ENCODE measurements at regions not wholly inside any gene's neighbourhood (a gene's known extent, or its start where the extent isn't known, plus 50 kb on each side); places are given as distances from the start of the nearest gene placed in this dataset.

DNA sequence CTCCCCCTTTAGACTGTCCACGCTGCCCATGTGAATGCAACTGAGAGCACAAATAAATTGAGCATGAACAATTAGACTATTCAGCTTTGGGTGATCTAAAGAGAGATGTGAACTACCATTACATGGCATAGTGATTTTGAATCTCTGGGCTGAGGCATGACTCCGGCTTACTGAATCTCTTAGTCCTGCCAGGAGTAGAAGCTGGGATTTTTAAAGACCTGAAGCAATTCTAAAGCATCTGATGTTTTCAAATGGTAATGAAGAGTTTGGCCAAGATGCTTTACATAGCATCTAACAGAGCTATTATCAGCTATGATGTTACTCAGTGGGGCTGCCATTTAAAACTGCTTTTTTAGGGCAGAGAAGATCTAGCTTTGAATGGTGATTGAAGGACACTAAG lies 1059.1 kb downstream of the SORCS3 start:
- DNase-seq = no peak

DNA sequence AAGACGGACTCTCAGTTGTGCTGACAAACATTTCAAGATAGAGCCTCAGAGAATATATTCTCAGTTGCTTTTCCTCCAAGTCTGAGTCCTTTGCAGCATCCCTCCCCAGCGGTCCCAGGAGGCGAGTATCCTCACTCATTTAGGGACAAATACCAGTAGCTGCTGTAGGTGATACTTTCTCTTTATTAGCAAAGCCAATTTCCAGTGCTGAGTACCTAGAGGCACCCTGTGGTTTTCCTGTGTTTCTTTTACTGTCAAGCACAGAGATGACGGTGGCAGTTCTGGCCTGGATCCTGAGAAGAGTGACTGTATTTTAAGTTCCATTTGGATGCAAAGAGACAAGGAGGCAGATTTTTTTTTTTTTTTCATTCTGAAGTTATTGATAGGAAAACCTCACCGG lies 1058.4 kb downstream of the SORCS3 start:
- no peak for DNase-seq

DNA sequence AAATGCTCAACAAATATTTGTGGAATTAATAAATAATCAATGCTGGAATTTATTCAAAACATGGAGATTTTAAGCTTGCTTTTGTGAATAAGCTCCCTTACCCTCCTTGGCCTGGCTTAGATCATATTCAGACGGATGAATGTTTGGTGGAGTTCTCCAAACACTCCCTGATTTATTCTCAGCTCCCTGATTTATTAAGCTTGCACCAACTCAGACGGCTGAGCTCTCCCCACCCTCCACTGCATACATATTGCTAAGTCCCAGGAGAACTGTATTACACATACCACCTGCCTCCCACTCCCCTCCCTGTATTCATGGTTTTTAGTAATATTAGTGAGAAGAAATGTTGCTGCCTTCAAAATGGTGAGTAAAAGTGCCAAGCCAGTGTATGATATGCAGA lies 1057.5 kb downstream of the SORCS3 start:
- DNase-seq = no peak

- no peak for DNase-seq
Observed at GRCh38 chr10:105697290-105697780, 1056.2 kb downstream of the SORCS3 start.

GRCh38 chr10:105691811-105692210 lies 1050.7 kb downstream of the SORCS3 start:
- no peak for DNase-seq

DNA sequence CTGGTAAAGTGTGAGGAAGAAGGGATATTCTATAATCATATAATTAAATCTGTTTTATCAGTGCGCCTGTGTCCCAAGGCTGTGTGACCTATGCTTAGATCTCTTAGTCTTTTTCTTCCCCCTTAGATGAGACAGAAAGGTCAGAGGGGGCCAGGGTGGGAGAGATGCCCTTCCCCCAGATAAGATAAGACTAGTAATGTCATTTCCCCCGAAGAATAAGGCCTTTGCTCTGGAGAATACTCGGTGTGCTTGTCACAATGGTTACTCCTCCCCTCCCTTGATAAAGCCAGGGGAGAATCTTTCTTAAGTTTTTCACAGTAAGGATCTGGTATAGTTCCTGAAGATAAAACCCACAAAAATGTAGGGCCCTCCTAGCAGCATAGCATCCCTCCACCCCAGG lies 1041.8 kb downstream of the SORCS3 start:
- DNase-seq = no peak

- no peak for DNase-seq
Observed at GRCh38 chr10:105681051-105681450, 1040.0 kb downstream of the SORCS3 start.

DNA sequence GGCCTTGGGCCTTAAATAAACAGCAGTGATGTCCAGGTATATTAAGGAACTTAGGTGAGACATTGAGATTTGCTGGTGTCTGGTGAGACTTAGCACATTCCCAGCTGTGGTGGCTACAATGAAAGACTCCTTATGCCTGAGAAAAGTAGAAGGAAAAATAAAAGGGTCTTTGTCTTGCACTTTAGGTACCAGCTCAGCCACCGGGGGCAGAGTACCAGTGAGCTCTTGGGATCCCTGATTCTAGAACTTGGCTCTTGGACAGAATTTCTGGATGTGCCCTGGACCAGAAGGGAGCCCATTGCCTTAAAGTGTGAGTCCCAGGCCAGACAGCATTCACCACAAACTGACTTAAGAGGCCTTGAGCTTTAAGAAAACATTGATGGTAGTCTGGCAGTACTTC lies 1038.7 kb downstream of the SORCS3 start:
- DNase-seq = no peak

- no peak for DNase-seq
Observed at GRCh38 chr10:105675333-105675732, 1034.2 kb downstream of the SORCS3 start.

GRCh38 chr10:105674448-105674847 lies 1033.4 kb downstream of the SORCS3 start:
- no peak for DNase-seq

- no peak for DNase-seq
Observed at GRCh38 chr10:105658696-105659095, 1017.6 kb downstream of the SORCS3 start.

- no peak for DNase-seq
Observed at GRCh38 chr10:105656856-105657255, 1015.8 kb downstream of the SORCS3 start.

DNA sequence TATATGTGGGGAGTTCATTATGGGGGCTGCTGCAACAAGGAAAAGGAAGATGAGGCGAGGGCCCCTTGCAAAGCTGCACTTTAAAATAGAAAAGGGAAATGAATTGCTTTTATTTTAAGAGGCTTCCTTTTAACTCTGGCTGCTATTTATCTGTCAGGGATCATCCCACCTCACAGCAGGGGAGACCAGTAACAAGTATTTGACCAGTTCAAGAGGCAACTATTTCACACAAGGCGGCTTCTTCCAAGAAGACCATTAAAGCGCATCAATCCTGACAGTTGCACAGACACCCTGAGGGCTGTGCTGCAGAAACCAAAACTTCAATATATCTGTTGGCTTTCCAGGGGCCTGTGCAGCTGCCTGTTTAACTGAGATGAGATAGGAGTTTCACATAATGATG lies 1009.2 kb downstream of the SORCS3 start:
- no peak for DNase-seq

- DNase-seq = no peak
Observed at GRCh38 chr10:105647354-105647753, 1006.3 kb downstream of the SORCS3 start.

- DNase-seq = no peak
Observed at GRCh38 chr10:105644978-105645377, 1003.9 kb downstream of the SORCS3 start.

- no peak for DNase-seq
Observed at GRCh38 chr10:105644559-105644958, 1003.5 kb downstream of the SORCS3 start.

DNA sequence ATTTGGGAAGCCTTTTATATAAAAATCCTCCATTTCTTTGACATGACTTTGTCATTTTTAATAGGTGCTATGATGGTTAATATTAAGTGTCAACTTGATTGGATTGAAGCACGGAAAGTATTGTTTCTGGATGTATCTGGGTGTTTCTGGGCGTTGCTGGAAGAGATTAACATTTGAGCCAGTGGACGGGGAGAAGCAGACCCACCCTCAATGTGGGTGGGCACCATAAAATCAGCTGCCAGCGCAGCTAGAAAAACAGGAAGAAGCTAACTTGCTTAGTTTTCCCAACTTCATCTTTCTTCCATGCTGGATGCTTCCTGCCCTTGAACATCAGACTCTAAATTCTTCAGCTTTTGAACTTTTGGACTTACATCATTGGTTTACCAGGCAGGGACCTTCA lies 1003.0 kb downstream of the SORCS3 start:
- no peak for DNase-seq

DNA sequence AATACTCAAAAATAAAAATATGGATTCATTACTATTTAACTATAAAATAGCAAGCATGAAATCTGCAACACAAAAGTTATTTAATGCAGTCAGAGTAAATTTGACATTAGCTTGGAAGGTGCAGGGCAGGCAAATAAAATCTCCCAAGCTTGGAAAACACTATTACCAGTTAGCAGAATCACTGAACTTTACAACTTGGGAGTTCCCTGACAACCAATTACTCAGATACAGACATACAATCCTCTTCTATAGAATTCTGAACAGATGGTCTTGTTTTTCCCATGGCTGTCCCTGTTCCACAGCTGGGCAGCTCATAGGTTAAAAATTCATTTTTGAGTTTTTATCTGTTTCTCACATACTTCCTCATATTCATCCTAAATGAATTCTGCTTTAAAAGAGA lies 1002.6 kb downstream of the SORCS3 start:
- DNase-seq = no peak

- DNase-seq = no peak
Observed at GRCh38 chr10:105634281-105634680, 993.2 kb downstream of the SORCS3 start.

- DNase-seq = no peak
Observed at GRCh38 chr10:105615715-105616365, 974.8 kb downstream of the SORCS3 start.

- DNase-seq = no peak
Observed at GRCh38 chr10:105611244-105611798, 970.2 kb downstream of the SORCS3 start.

DNA sequence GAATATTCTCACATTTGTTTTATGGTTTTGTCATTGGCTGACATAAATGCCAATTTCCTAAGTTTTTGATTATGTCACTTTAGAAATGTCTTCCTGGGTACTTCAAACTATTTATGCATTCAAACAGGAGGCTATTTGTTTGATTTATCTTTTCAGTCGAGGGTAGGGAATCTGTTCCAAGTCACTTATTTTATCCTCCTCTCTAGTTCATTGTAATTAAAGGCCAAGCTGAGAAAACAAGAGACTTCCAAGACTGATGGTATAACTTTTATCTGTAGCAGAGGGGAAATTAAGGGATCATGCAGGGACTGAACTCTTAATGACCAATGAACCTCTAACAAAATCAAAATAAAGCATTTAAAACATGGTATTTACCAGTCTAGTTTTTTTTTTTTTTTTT lies 968.4 kb downstream of the SORCS3 start:
- DNase-seq = no peak

GRCh38 chr10:105605918-105606317 lies 964.8 kb downstream of the SORCS3 start:
- DNase-seq = no peak

DNA sequence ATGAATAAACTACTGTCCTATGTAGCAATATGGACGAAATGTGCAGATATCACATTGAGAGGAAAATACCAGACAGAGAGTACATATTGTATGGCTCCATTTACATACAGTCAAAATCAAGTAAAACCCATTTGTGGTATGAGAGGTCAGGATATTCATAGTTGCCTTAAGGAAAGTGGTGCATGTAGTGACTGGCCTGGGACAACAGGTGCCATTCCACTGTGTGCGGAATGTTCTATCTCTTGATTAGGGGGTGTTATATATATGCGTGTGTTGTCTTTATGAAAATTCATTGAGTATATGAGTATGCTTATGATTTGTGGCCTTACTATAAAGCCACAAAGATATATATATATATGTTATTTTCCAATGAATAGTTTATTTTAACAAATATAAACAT lies 964.0 kb downstream of the SORCS3 start:
- no peak for DNase-seq

GRCh38 chr10:105598207-105598606 lies 957.1 kb downstream of the SORCS3 start:
- DNase-seq = no peak
